IMR-90 (cell line): ENCODE measurements at regions not wholly inside any gene's neighbourhood (a gene's known extent, or its start where the extent isn't known, plus 50 kb on each side); places are given as distances from the start of the nearest gene placed in this dataset.

Source experiments
- ATAC-seq: fragments of 200-7000 bp; cut with Tn5 transposase; 2 replicates; pipeline ENCODE4 v1.9.1; 2020; ENCODE audit warnings: low read depth, mild to moderate bottlenecking, moderate library complexity
- BruUV-seq: library from RNA; stranded (reverse); fragments of 400-500 nt; replicated peaks from 2 replicates; lab custom pipeline; 2021; lab: Mats Ljungman, UMichigan
- CTCF ChIA-PET: fragments of 300-600 bp; formaldehyde crosslinking; extraction: SDS; loops from one replicate; lab custom pipeline; 2021; ENCODE audit warnings: antibody characterized with exemption; lab: Yijun Ruan, JAX
- POLR2A ChIA-PET: fragments of 300-600 bp; sonication (Branson Sonifier 250); formaldehyde crosslinking; loops from one replicate; lab custom pipeline; 2022; ENCODE audit warnings: antibody characterized with exemption; ENCODE audit not compliant: unreplicated experiment; lab: Charles Lee
- DNase-seq: peaks from one replicate; pipeline ENCODE4 v3.0.0; 2013
- H2AFZ ChIP-seq: replicated peaks from 2 replicates; pipeline ENCODE3; 2013; ENCODE audit warnings: low read length, mild to moderate bottlenecking; ENCODE audit not compliant: poor library complexity
- H2AK5ac ChIP-seq: 2 replicates; pipeline ENCODE4 v1.6.1; 2013; ENCODE audit warnings: low read depth, low read length, inconsistent platforms
- H2AK9ac ChIP-seq: replicated peaks from 2 replicates; pipeline ENCODE3; 2013; ENCODE audit warnings: mild to moderate bottlenecking, low read depth, low read length, moderate library complexity; ENCODE audit not compliant: poor library complexity
- H2BK120ac ChIP-seq: 2 replicates; pipeline ENCODE4 v1.6.1; 2013; ENCODE audit warnings: low read depth, low read length, inconsistent platforms
- H2BK15ac ChIP-seq: 3 replicates; pipeline ENCODE4 v1.6.1; 2013; ENCODE audit warnings: low read depth, low read length, inconsistent platforms
- H2BK20ac ChIP-seq: 2 replicates; pipeline ENCODE4 v1.6.1; 2013; ENCODE audit warnings: low read depth, mild to moderate bottlenecking, inconsistent platforms, low read length, moderate library complexity
- H2BK5ac ChIP-seq: 2 replicates; pipeline ENCODE4 v1.6.1; 2013; ENCODE audit warnings: mild to moderate bottlenecking, low read depth, low read length, inconsistent platforms; ENCODE audit not compliant: poor library complexity, severe bottlenecking
- H3K14ac ChIP-seq: replicated peaks from 2 replicates; pipeline ENCODE4 v1.6.1; 2013; ENCODE audit warnings: low read depth, low read length, inconsistent platforms
- H3K18ac ChIP-seq: 2 replicates; pipeline ENCODE4 v1.6.1; 2013; ENCODE audit warnings: low read depth, low read length, control low read depth
- H3K23ac ChIP-seq: 2 replicates; pipeline ENCODE4 v1.6.1; 2013; ENCODE audit warnings: low read depth, low read length, inconsistent platforms
- H3K27ac ChIP-seq: 2 replicates; pipeline ENCODE4 v1.5.1; 2013; ENCODE audit warnings: mild to moderate bottlenecking, control low read depth, low read length; ENCODE audit not compliant: insufficient read depth
- H3K27me3 ChIP-seq: 2 replicates; pipeline ENCODE4 v1.6.1; 2013; ENCODE audit warnings: low read length; ENCODE audit not compliant: control insufficient read depth, insufficient read depth
- H3K36me3 ChIP-seq: 2 replicates; pipeline ENCODE4 v1.6.1; 2013; ENCODE audit warnings: low read length, mixed read lengths; ENCODE audit not compliant: control insufficient read depth, insufficient read depth
- H3K4ac ChIP-seq: 2 replicates; pipeline ENCODE4 v1.6.1; 2013; ENCODE audit warnings: low read depth, low read length, inconsistent platforms
- H3K4me1 ChIP-seq: 2 replicates; pipeline ENCODE4 v1.6.1; 2013; ENCODE audit warnings: low read length, mixed read lengths; ENCODE audit not compliant: control insufficient read depth, insufficient read depth
- H3K4me2 ChIP-seq: 2 replicates; pipeline ENCODE4 v1.6.1; 2013; ENCODE audit warnings: low read depth, mild to moderate bottlenecking, control low read depth, low read length, moderate library complexity
- H3K4me3 ChIP-seq: 2 replicates; pipeline ENCODE4 v1.5.1; 2013; ENCODE audit warnings: low read depth, mild to moderate bottlenecking, control low read depth, low read length, moderate library complexity; ENCODE audit not compliant: insufficient read depth
- H3K56ac ChIP-seq: 2 replicates; pipeline ENCODE4 v1.6.1; 2013; ENCODE audit warnings: low read length, inconsistent platforms; ENCODE audit not compliant: insufficient read depth; ENCODE audit errors: extremely low read depth
- H3K79me1 ChIP-seq, 2 experiments: 2 replicates each; pipeline ENCODE4 v1.6.1; 2013; ENCODE audit warnings: low read length in 2 of 2, inconsistent platforms in 1 of 2, low read depth in 1 of 2
- H3K9ac ChIP-seq: 2 replicates; pipeline ENCODE4 v1.6.1; 2013; ENCODE audit warnings: low read depth, low read length, control low read depth
- H3K9me1 ChIP-seq: 2 replicates; pipeline ENCODE4 v1.6.1; 2013; ENCODE audit warnings: low read length, inconsistent platforms; ENCODE audit not compliant: insufficient read depth
- H3K9me3 ChIP-seq: 2 replicates; pipeline ENCODE4 v1.6.1; 2013; ENCODE audit warnings: low read length; ENCODE audit not compliant: control insufficient read depth, insufficient read depth
- H4K20me1 ChIP-seq: 2 replicates; pipeline ENCODE4 v1.6.1; 2013; ENCODE audit warnings: low read length, inconsistent platforms; ENCODE audit not compliant: insufficient read depth
- H4K5ac ChIP-seq: 2 replicates; pipeline ENCODE4 v1.6.1; 2013; ENCODE audit warnings: mild to moderate bottlenecking, low read depth, low read length, control low read depth
- H4K8ac ChIP-seq, 2 experiments: 2 replicates each; pipeline ENCODE4 v1.6.1; 2013; ENCODE audit warnings: low read depth in 2 of 2, low read length in 2 of 2, control low read depth in 1 of 2, inconsistent platforms in 1 of 2
- H4K91ac ChIP-seq: 2 replicates; pipeline ENCODE4 v1.6.1; 2013; ENCODE audit warnings: low read depth, low read length, inconsistent platforms; ENCODE audit not compliant: insufficient read depth
- CEBPB ChIP-seq: IDR thresholded peaks from 2 replicates; pipeline ENCODE4 v1.6.1; 2012; ENCODE audit warnings: low read depth, low read length, improper control_type of control experiment
- CTCF ChIP-seq: conservative IDR thresholded peaks from 2 replicates; pipeline ENCODE4 v1.5.1; 2012; ENCODE audit warnings: mild to moderate bottlenecking, low read depth, low read length, improper control_type of control experiment
- MAZ ChIP-seq: IDR thresholded peaks from 2 replicates; pipeline ENCODE4 v1.6.1; 2012; ENCODE audit warnings: low read depth, mild to moderate bottlenecking, low read length, improper control_type of control experiment, moderate library complexity, borderline replicate concordance
- MXI1 ChIP-seq: IDR thresholded peaks from 2 replicates; pipeline ENCODE4 v1.6.1; 2012; ENCODE audit warnings: low read depth, mild to moderate bottlenecking, low read length, moderate library complexity, borderline replicate concordance
- NFE2L2 ChIP-seq: fragments of 150-350 bp; IDR thresholded peaks from 2 replicates; pipeline ENCODE4 v1.6.1; 2016; ENCODE audit warnings: low read depth, mild to moderate bottlenecking, low read length
- POLR2A ChIP-seq: IDR thresholded peaks from 2 replicates; pipeline ENCODE4 v1.6.1; 2012; ENCODE audit warnings: mild to moderate bottlenecking, low read depth, low read length
- RAD21 ChIP-seq: IDR thresholded peaks from 2 replicates; pipeline ENCODE4 v1.6.1; 2012; ENCODE audit warnings: low read length, improper control_type of control experiment
- RCOR1 ChIP-seq: IDR thresholded peaks from 2 replicates; pipeline ENCODE4 v1.6.1; 2012; ENCODE audit warnings: mild to moderate bottlenecking, low read length, improper control_type of control experiment; ENCODE audit not compliant: insufficient replicate concordance
- RFX5 ChIP-seq: IDR thresholded peaks from 2 replicates; pipeline ENCODE4 v1.8.0; 2012; ENCODE audit warnings: low read depth, mild to moderate bottlenecking, low read length, moderate library complexity
- WGBS, 2 experiments: methylation state at CpG; one replicate each; pipeline versions ENCODE4 v1.1.5 to v1.1.7; 2013; ENCODE audit warnings: missing lambda C conversion rate in 2 of 2; ENCODE audit not compliant: insufficient read length in 1 of 2; ENCODE audit errors: extremely low coverage in 2 of 2; 5-methylcytosine and 5-hydroxymethylcytosine counted together
- dilution Hi-C: fragments of 300-500 bp; cut with HindIII; formaldehyde crosslinking; loops from one replicate; pipeline ENCODE4 v1.14.3; 2018; ENCODE audit warnings: low sequenced_read_pairs; ENCODE audit not compliant: unreplicated experiment
- in situ Hi-C: fragments of 300-500 bp; cut with MboI; formaldehyde crosslinking; loops from 3 replicates; pipeline ENCODE4 v1.14.3; 2019; ENCODE audit warnings: low sequenced_read_pairs, inconsistent platforms, mixed read lengths
- intact Hi-C: fragments of 100-400 bp; cut with micrococcal nuclease; formaldehyde crosslinking; loops from 2 replicates; pipeline ENCODE4 v1.10.0; 2022
- TF ChIP-seq, protein P1 (sequence below): fragments of 150-350 bp; IDR thresholded peaks from 2 replicates; pipeline ENCODE4 v1.6.1; 2017; ENCODE audit warnings: mild to moderate bottlenecking, antibody characterized with exemption, low read length, low read depth

DNA sequence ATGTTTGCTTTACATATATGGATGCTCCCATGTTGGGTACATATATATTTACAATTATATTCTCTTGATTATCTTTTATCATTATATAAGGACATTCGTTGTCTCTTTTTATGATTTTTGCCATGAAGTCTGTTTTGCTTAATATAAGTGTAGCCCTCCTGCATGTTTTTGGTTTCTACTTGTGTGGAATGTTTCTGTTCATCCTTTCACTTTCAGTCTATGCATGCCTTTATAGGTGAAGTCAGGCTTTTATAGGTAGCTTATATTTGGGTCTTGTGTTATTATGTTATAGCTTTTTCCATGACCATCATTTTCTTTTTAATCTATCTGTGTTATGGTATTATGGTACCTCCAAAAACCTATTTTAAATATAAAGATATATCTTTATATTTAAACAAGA, 612.5 kb upstream of the HS3ST5 start:
- POLR2A ChIA-PET, result no interaction called here
- H2BK20ac ChIP-seq, result no peak overlapping the region
- BruUV-seq, result no TSS peak
- no peak overlapping the region for H3K23ac ChIP-seq
- H3K36me3 ChIP-seq, result no peaks in the 10 kb centered on the region
- H3K4ac ChIP-seq, result no peak overlapping the region
- no peak for ATAC-seq
- no peak overlapping the region for H3K4me3 ChIP-seq
- intact Hi-C loops, result no loop called here
- H3K14ac ChIP-seq, result no peak overlapping the region
- H3K56ac ChIP-seq, result no peak overlapping the region
- dilution Hi-C loops, result no loop called here
- TF ChIP-seq POLR2A (no peak), RAD21 (no peak), CTCF (no peak), RFX5 (no peak), MAZ (no peak), RCOR1 (no peak), NFE2L2 (no peak), CEBPB (no peak), MXI1 (no peak)
- TF ChIP-seq, protein P1, sequence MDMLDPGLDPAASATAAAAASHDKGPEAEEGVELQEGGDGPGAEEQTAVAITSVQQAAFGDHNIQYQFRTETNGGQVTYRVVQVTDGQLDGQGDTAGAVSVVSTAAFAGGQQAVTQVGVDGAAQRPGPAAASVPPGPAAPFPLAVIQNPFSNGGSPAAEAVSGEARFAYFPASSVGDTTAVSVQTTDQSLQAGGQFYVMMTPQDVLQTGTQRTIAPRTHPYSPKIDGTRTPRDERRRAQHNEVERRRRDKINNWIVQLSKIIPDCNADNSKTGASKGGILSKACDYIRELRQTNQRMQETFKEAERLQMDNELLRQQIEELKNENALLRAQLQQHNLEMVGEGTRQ, result no peak
- CTCF ChIA-PET, result no interaction called here
- no peaks in the 10 kb centered on the region for H3K9me3 ChIP-seq
- H2AK9ac ChIP-seq, result no peak overlapping the region
- H3K9ac ChIP-seq, result no peak overlapping the region
- H2BK5ac ChIP-seq, result no peak overlapping the region
- H2AK5ac ChIP-seq, result no peak overlapping the region
- H4K8ac ChIP-seq, result no peak overlapping the region
- no peak overlapping the region for H2BK120ac ChIP-seq
- no peak overlapping the region for H4K5ac ChIP-seq
- no peaks in the 10 kb centered on the region for H4K20me1 ChIP-seq
- no peak overlapping the region for H2BK15ac ChIP-seq
- in situ Hi-C loops, result no loop called here
- H4K91ac ChIP-seq, result no peak overlapping the region
- H3K4me1 ChIP-seq, result no peaks in the 10 kb centered on the region
- DNase-seq, result no peak
- no peak overlapping the region for H2AFZ ChIP-seq
- no peak overlapping the region for H3K4me2 ChIP-seq
- H3K9me1 ChIP-seq, result no peaks in the 10 kb centered on the region
- H3K27me3 ChIP-seq, result no peaks in the 10 kb centered on the region
- no peak overlapping the region for H3K27ac ChIP-seq
- no CpG with 5 or more reads among the region's 1 CpG for WGBS, 2 experiments
- no peaks in the 10 kb centered on the region for H3K79me1 ChIP-seq
- H3K18ac ChIP-seq, result no peak overlapping the region
